H1 (cell line): ENCODE measurements at regions not wholly inside any gene's neighbourhood (a gene's known extent, or its start where the extent isn't known, plus 50 kb on each side); places are given as distances from the start of the nearest gene placed in this dataset.

Experiments used
- CTCF ChIA-PET: fragments of 300-600 bp; sonication (Branson Sonifier 250); formaldehyde crosslinking; loops from one replicate; lab custom pipeline; 2021; ENCODE audit not compliant: partially characterized antibody; lab: Charles Lee
- POLR2A ChIA-PET: fragments of 300-600 bp; sonication (Branson Sonifier 250); formaldehyde crosslinking; loops from one replicate; lab custom pipeline; 2021; ENCODE audit warnings: inconsistent platforms; ENCODE audit not compliant: partially characterized antibody; lab: Charles Lee
- DNase-seq, 2 experiments: peaks; one replicate each; pipeline versions ENCODE4 v3.0.0 to v3.0.0-alpha.2; 2010 to 2022; ENCODE audit warnings: low spot score in 2 of 2, low read depth in 1 of 2, mixed read lengths in 1 of 2
- FAIRE-seq: peaks from 2 replicates; lab custom pipeline; 2011; peaks lifted over from hg19 to GRCh38; lab: Jason Lieb, UNC
- H2AFZ ChIP-seq: 2 replicates; pipeline ENCODE4 v1.8.1; 2012; ENCODE audit warnings: low read length, inconsistent platforms
- H2AK5ac ChIP-seq: 2 replicates; pipeline ENCODE4 v1.6.1; 2013; ENCODE audit warnings: low read depth, low read length
- H2BK120ac ChIP-seq: replicated peaks from 2 replicates; pipeline ENCODE3; 2013; ENCODE audit warnings: low read depth, low read length, inconsistent platforms
- H2BK12ac ChIP-seq: 2 replicates; pipeline ENCODE4 v1.6.1; 2013; ENCODE audit warnings: low read depth, low read length
- H2BK15ac ChIP-seq: 2 replicates; pipeline ENCODE4 v1.6.1; 2013; ENCODE audit warnings: low read length
- H2BK20ac ChIP-seq: 2 replicates; pipeline ENCODE4 v1.6.1; 2013; ENCODE audit warnings: low read length
- H2BK5ac ChIP-seq: 2 replicates; pipeline ENCODE4 v1.6.1; 2013; ENCODE audit warnings: low read depth, low read length
- H3K14ac ChIP-seq: 2 replicates; pipeline ENCODE4 v1.6.1; 2013; ENCODE audit warnings: inconsistent platforms; ENCODE audit not compliant: insufficient read length
- H3K18ac ChIP-seq: 2 replicates; pipeline ENCODE4 v1.6.1; 2013; ENCODE audit warnings: low read length; ENCODE audit errors: extremely low read depth
- H3K23ac ChIP-seq: 2 replicates; pipeline ENCODE4 v1.6.1; 2013; ENCODE audit warnings: inconsistent platforms; ENCODE audit not compliant: insufficient read length
- H3K23me2 ChIP-seq: 2 replicates; pipeline ENCODE4 v1.6.1; 2013; ENCODE audit warnings: low read depth, low read length
- H3K27ac ChIP-seq: 2 replicates; pipeline ENCODE4 v1.6.1; 2011; ENCODE audit warnings: low read depth, low read length, inconsistent platforms
- H3K27me3 ChIP-seq, 4 experiments: replicated peaks in 1 of 4; 1 replicate in 1 of 4; 2 replicates in 3 of 4; pipeline versions ENCODE4 v1.6.1 to v1.8.1; 2011 to 2013; ENCODE audit warnings: low read length in 3 of 4, mild to moderate bottlenecking in 3 of 4, inconsistent platforms in 2 of 4, mixed read lengths in 2 of 4, moderate library complexity in 1 of 4; ENCODE audit not compliant: control insufficient read depth in 3 of 4, insufficient read depth in 3 of 4; ENCODE audit errors: extremely low read depth in 1 of 4
- H3K36me3 ChIP-seq, 4 experiments: 2 replicates each; pipeline versions ENCODE4 v1.6.1 to v1.8.1; 2011 to 2013; ENCODE audit warnings: mild to moderate bottlenecking in 4 of 4, low read length in 3 of 4, moderate library complexity in 2 of 4, control low read depth in 1 of 4, inconsistent platforms in 1 of 4; ENCODE audit not compliant: insufficient read depth in 4 of 4, control insufficient read depth in 2 of 4
- H3K4ac ChIP-seq: replicated peaks from 2 replicates; pipeline ENCODE3; 2013; ENCODE audit warnings: low read length, low read depth, mixed read lengths, inconsistent platforms; ENCODE audit not compliant: insufficient read length
- H3K4me1 ChIP-seq, 4 experiments: replicated peaks in 1 of 4; 1 replicate in 1 of 4; 2 replicates in 3 of 4; pipeline versions ENCODE4 v1.6.1 to v1.8.1; 2011 to 2013; ENCODE audit warnings: low read length in 3 of 4, inconsistent platforms in 2 of 4, mixed read lengths in 1 of 4; ENCODE audit not compliant: insufficient read depth in 4 of 4, control insufficient read depth in 3 of 4
- H3K4me2 ChIP-seq, 2 experiments: 2 replicates each; pipeline versions ENCODE4 v1.6.1 to v1.8.1; 2011 to 2013; ENCODE audit warnings: low read depth in 2 of 2, low read length in 2 of 2, control low read depth in 1 of 2, inconsistent platforms in 1 of 2, mild to moderate bottlenecking in 1 of 2; ENCODE audit not compliant: insufficient read depth in 1 of 2
- H3K4me3 ChIP-seq, 4 experiments: fragments of 200-600, 300-600 bp in 1 of 4; sonication (generic), shearing (Covaris generic), sonication (Bioruptor Twin) in 1 of 4; 2 replicates each; pipeline versions ENCODE4 v1.5.1 to v1.8.1; 2011 to 2016; ENCODE audit warnings: low read length in 4 of 4, low read depth in 3 of 4, control low read depth in 2 of 4, inconsistent platforms in 2 of 4, mild to moderate bottlenecking in 2 of 4, mixed read lengths in 1 of 4, moderate library complexity in 1 of 4; ENCODE audit not compliant: insufficient read depth in 2 of 4; ENCODE audit errors: extremely low read depth in 1 of 4
- H3K56ac ChIP-seq: replicated peaks from 2 replicates; pipeline ENCODE3; 2013; ENCODE audit warnings: low read depth, mild to moderate bottlenecking, mixed read lengths, low read length, inconsistent platforms; ENCODE audit not compliant: insufficient read length
- H3K79me1 ChIP-seq: 2 replicates; pipeline ENCODE4 v1.6.1; 2013; ENCODE audit warnings: low read depth, low read length, control low read depth
- H3K79me2 ChIP-seq, 2 experiments: 2 replicates each; pipeline versions ENCODE4 v1.6.1 to v1.8.1; 2012 to 2013; ENCODE audit warnings: low read length in 2 of 2, mild to moderate bottlenecking in 2 of 2, inconsistent platforms in 1 of 2; ENCODE audit not compliant: insufficient read depth in 2 of 2, control insufficient read depth in 1 of 2
- H3K9ac ChIP-seq, 4 experiments: replicated peaks in 1 of 4; 1 replicate in 1 of 4; 2 replicates in 3 of 4; pipeline versions ENCODE4 v1.6.1 to v1.8.1; 2011 to 2013; ENCODE audit warnings: low read depth in 3 of 4, low read length in 3 of 4, control low read depth in 2 of 4, mild to moderate bottlenecking in 2 of 4, moderate library complexity in 2 of 4, inconsistent platforms in 1 of 4; ENCODE audit errors: extremely low read depth in 1 of 4
- H3K9me3 ChIP-seq, 2 experiments: 2 replicates each; pipeline versions ENCODE4 v1.6.1 to v1.8.1; 2012 to 2013; ENCODE audit warnings: mild to moderate bottlenecking in 2 of 2, moderate library complexity in 2 of 2, control low read depth in 1 of 2, inconsistent platforms in 1 of 2, low read depth in 1 of 2, low read length in 1 of 2, mixed read lengths in 1 of 2; ENCODE audit not compliant: insufficient read depth in 2 of 2
- H4K20me1 ChIP-seq, 2 experiments: replicated peaks in 1 of 2; 2 replicates each; pipeline versions ENCODE3 to v1.8.1; 2011 to 2013; ENCODE audit warnings: inconsistent platforms in 2 of 2, low read length in 2 of 2, mild to moderate bottlenecking in 1 of 2; ENCODE audit not compliant: insufficient read depth in 2 of 2, control insufficient read depth in 1 of 2
- H4K5ac ChIP-seq: 2 replicates; pipeline ENCODE4 v1.6.1; 2013; ENCODE audit warnings: low read length, low read depth, mixed read lengths, inconsistent platforms; ENCODE audit not compliant: insufficient read length
- H4K8ac ChIP-seq: 2 replicates; pipeline ENCODE4 v1.8.0; 2013; ENCODE audit warnings: mild to moderate bottlenecking, moderate library complexity, low read length, inconsistent platforms; ENCODE audit not compliant: insufficient read depth; ENCODE audit errors: extremely low read depth
- H4K91ac ChIP-seq: replicated peaks from 2 replicates; pipeline ENCODE3; 2013; ENCODE audit warnings: low read length, mixed read lengths, inconsistent platforms; ENCODE audit not compliant: insufficient read length
- BACH1 ChIP-seq: IDR thresholded peaks from 2 replicates; pipeline ENCODE4 v1.6.1; 2012; ENCODE audit warnings: low read length, improper control_type of control experiment
- CEBPB ChIP-seq: IDR thresholded peaks from 2 replicates; pipeline ENCODE4 v1.6.1; 2012; ENCODE audit warnings: low read depth, low read length
- CREB1 ChIP-seq: IDR thresholded peaks from 2 replicates; pipeline ENCODE4 v1.6.1; 2012; ENCODE audit warnings: inconsistent platforms
- EZH2 ChIP-seq: fragments of 200-600 bp; sonication (generic); IDR thresholded peaks from 2 replicates; pipeline ENCODE4 v1.7.1; 2012; ENCODE audit warnings: low read depth, mild to moderate bottlenecking, moderate library complexity, low read length, inconsistent platforms; ENCODE audit not compliant: severe bottlenecking
- HDAC2 ChIP-seq, 2 experiments: fragments of 300-600 bp in 1 of 2; sonication (generic) in 1 of 2; IDR thresholded peaks; 2 replicates each; pipeline ENCODE4 v1.6.1; 2011 to 2012; ENCODE audit warnings: low read depth in 2 of 2, low read length in 2 of 2, mild to moderate bottlenecking in 2 of 2, moderate library complexity in 2 of 2, borderline replicate concordance in 1 of 2, inconsistent platforms in 1 of 2
- JUN ChIP-seq: IDR thresholded peaks from 2 replicates; pipeline ENCODE4 v1.6.1; 2011; ENCODE audit warnings: low read depth, mild to moderate bottlenecking, improper control_type of control experiment, low read length
- POLR2A ChIP-seq, 2 experiments: IDR thresholded peaks; 1 replicate in 1 of 2; 2 replicates in 1 of 2; pipeline ENCODE4 v1.6.1; 2011; ENCODE audit warnings: low read depth in 2 of 2, low read length in 2 of 2, mild to moderate bottlenecking in 2 of 2; ENCODE audit errors: control extremely low read depth in 1 of 2
- POLR2AphosphoS5 ChIP-seq: IDR thresholded peaks from 2 replicates; pipeline ENCODE4 v1.6.1; 2011; ENCODE audit warnings: low read depth, low read length
- SAP30 ChIP-seq: fragments of 300-600 bp; sonication (generic); IDR thresholded peaks from 2 replicates; pipeline ENCODE4 v1.7.1; 2012; ENCODE audit warnings: low read length, moderate library complexity, mild to moderate bottlenecking, inconsistent platforms; ENCODE audit not compliant: insufficient read depth, insufficient replicate concordance
- SIX5 ChIP-seq: IDR thresholded peaks from 2 replicates; pipeline ENCODE4 v1.6.1; 2011; ENCODE audit warnings: mild to moderate bottlenecking, low read depth, low read length
- SP4 ChIP-seq: IDR thresholded peaks from 2 replicates; pipeline ENCODE4 v1.6.1; 2012; ENCODE audit warnings: low read length, inconsistent platforms
- SRF ChIP-seq: IDR thresholded peaks from 2 replicates; pipeline ENCODE4 v1.6.1; 2011; ENCODE audit warnings: mild to moderate bottlenecking, low read depth, low read length, moderate library complexity
- SUZ12 ChIP-seq: fragments of 200-600 bp; sonication (generic); IDR thresholded peaks from 2 replicates; pipeline ENCODE4 v1.6.1; 2012; ENCODE audit warnings: mild to moderate bottlenecking, inconsistent platforms, low read length, moderate library complexity, mixed read lengths
- TAF1 ChIP-seq: IDR thresholded peaks from 2 replicates; pipeline ENCODE4 v1.6.1; 2011; ENCODE audit warnings: mild to moderate bottlenecking, low read depth, low read length
- USF2 ChIP-seq: IDR thresholded peaks from 2 replicates; pipeline ENCODE4 v1.6.1; 2011; ENCODE audit warnings: low read length, improper control_type of control experiment
- WGBS, 2 experiments: shearing (Covaris generic) in 1 of 2; methylation state at CpG; one replicate each; pipeline versions ENCODE4 v1.1.6 to v1.1.7; 2013 to 2015; ENCODE audit warnings: low lambda C conversion rate in 2 of 2, mixed read lengths in 2 of 2, inconsistent platforms in 1 of 2, low coverage in 1 of 2, missing lambda C conversion rate in 1 of 2; ENCODE audit not compliant: insufficient replicate concordance in 2 of 2, insufficient coverage in 1 of 2, insufficient read length in 1 of 2; ENCODE audit errors: extremely low coverage in 1 of 2, missing lambda C conversion rate in 1 of 2; 5-methylcytosine and 5-hydroxymethylcytosine counted together

GRCh38 chr3:154921351-154921750 is 158.8 kb upstream of the MME start:
- no peak overlapping the region for H3K9ac ChIP-seq
- no peaks in the 10 kb centered on the region for H4K20me1 ChIP-seq
- no peak overlapping the region for H2AFZ ChIP-seq
- H2BK15ac ChIP-seq = no peak overlapping the region
- no peak overlapping the region for H3K18ac ChIP-seq
- H4K5ac ChIP-seq = no peak overlapping the region
- H2BK12ac ChIP-seq = no peak overlapping the region
- no peaks in the 10 kb centered on the region for H3K23me2 ChIP-seq
- H3K36me3 ChIP-seq = no peaks in the 10 kb centered on the region; a peak in 1 of 8 replicates
- no peak overlapping the region for H3K4me2 ChIP-seq
- ChIA-PET CTCF (no interaction called here), POLR2A (no interaction called here)
- H2BK20ac ChIP-seq = no peak overlapping the region
- no peak overlapping the region for H3K4ac ChIP-seq
- no peaks in the 10 kb centered on the region for H3K27me3 ChIP-seq
- FAIRE-seq = no peak
- no peak for DNase-seq
- no peaks in the 10 kb centered on the region for H3K79me1 ChIP-seq
- no peak overlapping the region for H4K91ac ChIP-seq
- no peak overlapping the region for H3K14ac ChIP-seq
- H2BK120ac ChIP-seq = no peak overlapping the region
- no peak overlapping the region for H3K4me3 ChIP-seq
- H3K56ac ChIP-seq = no peak overlapping the region
- H3K9me3 ChIP-seq = peaks cover 6 to 14% of the 10 kb centered on the region in 2 experiments
- H3K4me1 ChIP-seq = no peaks in the 10 kb centered on the region
- no peak overlapping the region for H2AK5ac ChIP-seq
- no peak overlapping the region for H2BK5ac ChIP-seq
- no peak overlapping the region for H3K27ac ChIP-seq
- 100% methylated on average over 2 of the region's 2 CpGs; no CpG with 5 or more reads in 1 of the 2 experiments for WGBS, 2 experiments
- H3K79me2 ChIP-seq = no peaks in the 10 kb centered on the region
- no peak overlapping the region; the same call in 1 of the 2 replicates for H4K8ac ChIP-seq
- H3K23ac ChIP-seq = no peak overlapping the region
- TF ChIP-seq CREB1 = no peak
- TF ChIP-seq JUN = no peak
- TF ChIP-seq EZH2 = no peak
- TF ChIP-seq SIX5 = no peak
- no peak for TF ChIP-seq SUZ12
- TF ChIP-seq POLR2A (IDR thresholded peaks at IDR 0.05; ENCODE audit: control extremely low read depth in 1 of 2, low read depth in 2 of 2, low read length in 2 of 2) = no peak
- no peak for TF ChIP-seq SRF
- no peak for TF ChIP-seq SP4
- TF ChIP-seq BACH1 = no peak
- TF ChIP-seq CEBPB = no peak
- no peak for TF ChIP-seq POLR2AphosphoS5
- no peak for TF ChIP-seq USF2
- no peak for TF ChIP-seq HDAC2 (IDR thresholded peaks at IDR 0.05; ENCODE audit: borderline replicate concordance in 1 of 2, low read depth in 2 of 2, low read length in 2 of 2)
- TF ChIP-seq SAP30 = no peak
- no peak for TF ChIP-seq TAF1
